IPS-18a (cell line): ENCODE measurements at regions not wholly inside any gene's neighbourhood (a gene's known extent, or its start where the extent isn't known, plus 50 kb on each side); places are given as distances from the start of the nearest gene placed in this dataset.
"Not testable (repeated sequence)": the region's sequence is repeated elsewhere in the genome, so short reads cannot be mapped to it uniquely, and the experiment has no call there.

Experiments used
- H3K27ac ChIP-seq: one replicate; pipeline ENCODE4 v1.5.1; 2013; ENCODE audit warnings: low read length
- H3K27me3 ChIP-seq: one replicate; pipeline ENCODE4 v1.6.1; 2013; ENCODE audit warnings: mild to moderate bottlenecking, low read length; ENCODE audit not compliant: control insufficient read depth, insufficient read depth
- H3K36me3 ChIP-seq: one replicate; pipeline ENCODE4 v1.6.1; 2013; ENCODE audit warnings: low read depth, low read length; ENCODE audit not compliant: control insufficient read depth
- H3K4me1 ChIP-seq: one replicate; pipeline ENCODE4 v1.6.1; 2013; ENCODE audit warnings: low read depth, low read length; ENCODE audit not compliant: control insufficient read depth
- H3K4me3 ChIP-seq: one replicate; pipeline ENCODE4 v1.5.1; 2013; ENCODE audit warnings: low read length
- H3K9ac ChIP-seq: one replicate; pipeline ENCODE4 v1.6.1; 2013; ENCODE audit warnings: mild to moderate bottlenecking, low read length, moderate library complexity
- H3K9me3 ChIP-seq: one replicate; pipeline ENCODE4 v1.6.1; 2013; ENCODE audit warnings: low read depth, low read length; ENCODE audit not compliant: control insufficient read depth

DNA sequence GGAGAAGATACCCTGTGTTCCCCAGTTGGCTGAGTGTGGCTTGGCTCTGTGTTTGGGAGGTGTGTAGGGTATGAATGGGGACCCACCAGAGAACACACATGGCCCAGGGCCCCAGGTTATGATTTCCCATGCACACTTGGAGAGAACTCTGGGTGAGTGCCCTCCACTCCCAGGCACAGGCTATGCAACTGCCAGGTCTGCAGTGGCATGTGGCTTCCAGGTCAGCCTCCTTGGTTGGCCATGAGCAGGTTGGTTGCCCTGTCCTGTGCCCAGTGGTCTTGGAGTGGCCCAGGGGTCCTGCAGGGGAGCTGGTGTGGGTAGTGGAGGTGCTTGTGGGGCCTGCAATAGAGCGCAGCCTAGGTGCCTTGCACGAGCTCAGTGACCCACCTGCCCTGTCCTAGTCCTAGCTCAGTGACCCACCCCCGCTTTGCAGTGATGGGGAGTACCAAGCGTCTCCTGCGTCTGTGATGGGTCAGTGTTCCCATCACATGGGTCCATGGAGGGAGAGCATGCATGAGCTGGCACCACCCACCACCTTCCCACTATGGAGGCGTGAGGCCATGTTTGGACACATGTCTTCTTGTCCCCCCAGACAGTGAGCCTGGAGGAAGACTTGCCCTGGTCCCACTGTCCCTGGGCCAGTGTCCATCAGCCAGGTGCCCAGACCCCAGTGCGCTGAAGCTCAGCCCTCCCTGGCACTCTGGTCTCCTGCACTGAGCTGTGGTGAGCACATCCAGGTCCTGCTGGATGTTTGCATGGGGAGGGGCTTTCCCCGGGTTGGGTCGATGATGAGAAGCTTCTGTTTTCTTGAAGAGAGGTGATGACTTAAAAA lies 217.3 kb downstream of the SNRPN start:
- H3K27me3 ChIP-seq: no peaks in the 10 kb centered on the region
- H3K9me3 ChIP-seq: peaks cover 41% of the 10 kb centered on the region
- H3K4me1 ChIP-seq: no peaks in the 10 kb centered on the region
- H3K4me3 ChIP-seq: no peak overlapping the region
- no peak overlapping the region for H3K9ac ChIP-seq
- H3K36me3 ChIP-seq: no peaks in the 10 kb centered on the region
- H3K27ac ChIP-seq: no peak overlapping the region

DNA sequence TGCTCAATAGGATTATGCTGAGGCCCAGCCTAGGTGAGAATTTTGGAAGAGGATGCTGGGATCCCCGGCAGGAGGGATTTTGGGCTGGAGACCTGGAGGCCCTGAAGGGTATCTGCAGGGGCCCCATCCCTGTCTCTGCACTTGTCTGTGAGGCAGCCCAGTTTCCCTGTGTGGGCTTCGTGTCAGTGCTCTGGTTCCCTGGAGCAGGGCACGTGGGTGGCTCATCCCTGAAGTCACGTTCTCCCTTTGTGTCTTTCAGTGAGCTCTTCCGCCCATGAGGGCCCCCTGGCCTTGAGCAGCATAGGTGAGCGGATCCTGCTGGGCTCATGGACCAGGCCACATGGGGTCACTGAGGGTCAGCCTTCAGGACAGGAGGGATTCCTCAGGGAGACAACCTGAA lies 217.9 kb downstream of the SNRPN start:
- no peak overlapping the region for H3K9ac ChIP-seq
- H3K36me3 ChIP-seq: no peaks in the 10 kb centered on the region
- no peaks in the 10 kb centered on the region for H3K4me1 ChIP-seq
- H3K27ac ChIP-seq: no peak overlapping the region
- H3K27me3 ChIP-seq: no peaks in the 10 kb centered on the region
- H3K9me3 ChIP-seq: peaks cover 47% of the 10 kb centered on the region
- H3K4me3 ChIP-seq: no peak overlapping the region

DNA sequence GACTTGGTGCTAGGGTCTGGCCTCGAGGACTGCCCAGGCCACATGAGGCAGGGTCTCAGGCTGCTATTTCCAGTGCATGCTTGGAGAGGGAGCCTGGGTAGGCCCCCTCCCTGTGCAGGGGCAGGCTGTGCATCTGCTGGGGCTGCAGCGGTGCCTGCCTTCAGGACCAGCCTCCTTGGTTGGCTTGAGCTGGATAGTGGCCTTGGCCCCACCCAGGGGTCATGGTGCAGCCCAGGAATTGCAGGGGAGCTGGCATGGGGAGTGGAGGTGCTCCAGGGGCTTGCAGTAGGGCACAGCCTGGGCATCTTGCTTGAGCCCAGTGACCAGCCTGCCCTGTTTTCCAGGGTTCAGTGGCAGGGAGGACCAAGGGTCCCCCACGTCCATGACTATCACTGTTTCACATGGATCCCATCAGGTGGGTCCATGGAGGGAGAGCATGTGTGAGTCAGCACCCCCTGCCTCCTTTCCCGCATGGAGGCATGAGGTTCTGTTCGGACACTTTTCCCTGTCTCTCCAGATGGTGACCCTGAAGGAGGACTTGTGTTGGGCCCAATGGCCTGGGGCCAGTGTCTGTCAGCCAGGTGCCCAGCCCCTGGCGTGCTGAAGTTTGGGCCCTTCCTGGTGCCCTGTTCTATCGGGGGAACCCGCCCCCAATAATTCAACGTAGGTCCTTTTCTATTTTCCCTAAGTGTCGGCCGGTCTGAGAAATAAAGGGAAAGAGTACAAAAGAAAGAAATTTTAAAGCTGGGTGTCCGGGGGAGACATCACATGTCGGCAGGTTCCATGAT lies 218.6 kb downstream of the SNRPN start:
- Histone ChIP-seq H3K36me3 (no peaks in the 10 kb centered on the region), H3K27ac (no peak overlapping the region), H3K27me3 (no peaks in the 10 kb centered on the region), H3K9ac (no peak overlapping the region), H3K4me3 (no peak overlapping the region), H3K4me1 (no peaks in the 10 kb centered on the region), H3K9me3 (peaks cover 52% of the 10 kb centered on the region)

DNA sequence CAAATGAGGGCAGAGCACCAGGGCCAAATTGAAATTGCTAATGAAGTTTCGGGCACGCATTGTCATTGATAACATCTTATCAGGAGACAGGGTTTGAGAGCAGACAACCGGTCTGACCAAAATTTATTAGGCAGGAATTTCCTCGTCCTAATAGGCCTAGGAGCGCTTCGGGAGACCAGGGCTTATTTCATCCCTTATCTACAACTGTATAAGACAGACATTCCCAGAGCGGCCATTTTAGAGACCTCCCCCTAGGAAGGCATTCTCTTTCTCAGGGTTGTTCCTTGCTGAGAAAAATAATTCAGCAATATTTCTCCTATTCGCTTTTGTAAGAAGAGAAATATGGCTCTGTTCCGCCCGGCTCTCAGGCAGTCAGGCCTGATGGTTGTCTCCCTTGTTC lies 219.4 kb downstream of the SNRPN start:
- not testable (repeated sequence) for H3K36me3 ChIP-seq, H3K4me3 ChIP-seq, H3K4me1 ChIP-seq, H3K27me3 ChIP-seq, H3K9ac ChIP-seq, H3K27ac ChIP-seq
- H3K9me3 ChIP-seq: peaks cover 52% of the 10 kb centered on the region

- H3K4me1 ChIP-seq: no peaks in the 10 kb centered on the region
- no peak overlapping the region for H3K4me3 ChIP-seq
- no peaks in the 10 kb centered on the region for H3K36me3 ChIP-seq
- peaks cover 44% of the 10 kb centered on the region for H3K9me3 ChIP-seq
- no peak overlapping the region for H3K9ac ChIP-seq
- H3K27me3 ChIP-seq: no peaks in the 10 kb centered on the region
- H3K27ac ChIP-seq: no peak overlapping the region
Measured at GRCh38 chr15:25175033-25175788, 220.4 kb downstream of the SNRPN start.

GRCh38 chr15:25175789-25176615 lies 221.2 kb downstream of the SNRPN start:
- peaks cover 44% of the 10 kb centered on the region for H3K9me3 ChIP-seq
- no peaks in the 10 kb centered on the region for H3K27me3 ChIP-seq
- no peak overlapping the region for H3K9ac ChIP-seq

DNA sequence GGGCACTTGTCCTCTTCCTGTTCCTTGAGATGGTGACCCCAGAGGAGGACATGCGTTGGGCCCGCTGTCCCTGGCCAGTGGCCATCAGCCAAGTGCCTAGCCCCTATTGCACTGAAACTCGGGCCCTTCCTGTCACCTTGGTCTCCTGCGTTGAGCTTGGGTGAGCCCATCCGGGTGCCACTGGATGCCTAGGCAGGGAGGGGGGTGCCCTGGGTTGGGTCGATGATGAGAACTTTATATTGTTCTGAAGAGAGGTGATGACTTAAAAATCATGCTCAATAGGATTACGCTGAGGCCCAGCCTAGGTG lies 221.8 kb downstream of the SNRPN start:
- Histone ChIP-seq H3K9me3 (peaks cover 41% of the 10 kb centered on the region), H3K36me3 (no peaks in the 10 kb centered on the region), H3K4me1 (no peaks in the 10 kb centered on the region), H3K27ac (no peak overlapping the region), H3K27me3 (no peaks in the 10 kb centered on the region), H3K9ac (no peak overlapping the region), H3K4me3 (no peak overlapping the region)

More at GRCh38 chr15:25175789-25176615, 221.2 kb downstream of the SNRPN start:
- no peak overlapping the region for H3K4me3 ChIP-seq
- H3K4me1 ChIP-seq: no peaks in the 10 kb centered on the region
- H3K36me3 ChIP-seq: no peaks in the 10 kb centered on the region
- H3K27ac ChIP-seq: no peak overlapping the region

GRCh38 chr15:25176991-25177954 lies 222.5 kb downstream of the SNRPN start:
- Histone ChIP-seq H3K27ac (no peak overlapping the region), H3K9ac (no peak overlapping the region), H3K4me1 (no peaks in the 10 kb centered on the region), H3K36me3 (no peaks in the 10 kb centered on the region), H3K27me3 (no peaks in the 10 kb centered on the region), H3K9me3 (peaks cover 39% of the 10 kb centered on the region), H3K4me3 (no peak overlapping the region)

- Histone ChIP-seq H3K4me3 (no peak overlapping the region), H3K27ac (no peak overlapping the region), H3K9me3 (peaks cover 39% of the 10 kb centered on the region), H3K4me1 (no peaks in the 10 kb centered on the region), H3K9ac (no peak overlapping the region), H3K36me3 (no peaks in the 10 kb centered on the region), H3K27me3 (no peaks in the 10 kb centered on the region)
Measured at GRCh38 chr15:25177955-25178801, 223.4 kb downstream of the SNRPN start.
